ENCODE measurements at regions not wholly inside any gene's neighbourhood (a gene's known extent, or its start where the extent isn't known, plus 50 kb on each side); places are given as distances from the start of the nearest gene placed in this dataset.

- Histone ChIP-seq H3K9me3 (ENCODE audit: low read depth, low read length, poor library complexity, severe bottlenecking) (no peaks in the 10 kb centered on the region), H3K36me3 (ENCODE audit: insufficient read depth, low read length, poor library complexity, severe bottlenecking) (no peaks in the 10 kb centered on the region), H3K27ac (ENCODE audit: low read depth, low read length, poor library complexity, severe bottlenecking) (no peak overlapping the region), H3K27me3 (replicated peaks; ENCODE audit: insufficient read depth, low read depth, low read length, poor library complexity) (no peaks in the 10 kb centered on the region), H3K4me3 (ENCODE audit: low read depth, low read length, poor library complexity, severe bottlenecking) (no peak overlapping the region), H3K4me1 (ENCODE audit: insufficient read depth, low read length, poor library complexity, severe bottlenecking) (no peaks in the 10 kb centered on the region)
- intact Hi-C loops (cut with micrococcal nuclease; ENCODE audit: unreplicated experiment): no loop called here
- no peak for TF ChIP-seq EZH2 (IDR thresholded peaks at IDR 0.05; ENCODE audit: borderline replicate concordance, low read depth, low read length, poor library complexity, severe bottlenecking)
- TF ChIP-seq CTCF (conservative IDR thresholded peaks at IDR 0.05; ENCODE audit: low read depth, low read length): no peak
- POLR2A ChIA-PET (ENCODE audit: low non-redundant PET): no interaction called here
- BruUV-seq (replicated peaks): no TSS peak
- CTCF ChIA-PET: no interaction called here
- DNase-seq (ENCODE audit: low spot score): no peak
These were observed 851.3 kb upstream of the KCND2 start for GRCh38 chr7:119421657-119422056.

- H3K4me3 ChIP-seq (ENCODE audit: low read depth, low read length, poor library complexity, severe bottlenecking): no peak overlapping the region
- H3K4me1 ChIP-seq (ENCODE audit: insufficient read depth, low read length, poor library complexity, severe bottlenecking): no peaks in the 10 kb centered on the region
- BruUV-seq (replicated peaks): no TSS peak
- CTCF ChIA-PET: no interaction called here
- H3K9me3 ChIP-seq (ENCODE audit: low read depth, low read length, poor library complexity, severe bottlenecking): no peaks in the 10 kb centered on the region
- no peak overlapping the region for H3K27ac ChIP-seq (ENCODE audit: low read depth, low read length, poor library complexity, severe bottlenecking)
- H3K36me3 ChIP-seq (ENCODE audit: insufficient read depth, low read length, poor library complexity, severe bottlenecking): no peaks in the 10 kb centered on the region
- POLR2A ChIA-PET (ENCODE audit: low non-redundant PET): no interaction called here
- intact Hi-C loops (cut with micrococcal nuclease; ENCODE audit: unreplicated experiment): no loop called here
- DNase-seq (ENCODE audit: low spot score): no peak
- TF ChIP-seq CTCF (conservative IDR thresholded peaks at IDR 0.05; ENCODE audit: low read depth, low read length): no peak
- no peak for TF ChIP-seq EZH2 (IDR thresholded peaks at IDR 0.05; ENCODE audit: borderline replicate concordance, low read depth, low read length, poor library complexity, severe bottlenecking)
- no peaks in the 10 kb centered on the region for H3K27me3 ChIP-seq (replicated peaks; ENCODE audit: insufficient read depth, low read depth, low read length, poor library complexity)
These were observed 836.1 kb upstream of the KCND2 start for GRCh38 chr7:119436882-119437281.

GRCh38 chr7:119438315-119438714 lies 834.7 kb upstream of the KCND2 start:
- DNase-seq (ENCODE audit: low spot score): no peak
- intact Hi-C loops (cut with micrococcal nuclease; ENCODE audit: unreplicated experiment): no loop called here
- H3K27me3 ChIP-seq (replicated peaks; ENCODE audit: insufficient read depth, low read depth, low read length, poor library complexity): no peaks in the 10 kb centered on the region
- no peaks in the 10 kb centered on the region for H3K36me3 ChIP-seq (ENCODE audit: insufficient read depth, low read length, poor library complexity, severe bottlenecking)
- no peak overlapping the region for H3K4me3 ChIP-seq (ENCODE audit: low read depth, low read length, poor library complexity, severe bottlenecking)
- TF ChIP-seq EZH2 (IDR thresholded peaks at IDR 0.05; ENCODE audit: borderline replicate concordance, low read depth, low read length, poor library complexity, severe bottlenecking) (no peak), CTCF (conservative IDR thresholded peaks at IDR 0.05; ENCODE audit: low read depth, low read length) (no peak)
- CTCF ChIA-PET: no interaction called here
- no peak overlapping the region for H3K27ac ChIP-seq (ENCODE audit: low read depth, low read length, poor library complexity, severe bottlenecking)
- POLR2A ChIA-PET (ENCODE audit: low non-redundant PET): no interaction called here
- H3K4me1 ChIP-seq (ENCODE audit: insufficient read depth, low read length, poor library complexity, severe bottlenecking): no peaks in the 10 kb centered on the region
- BruUV-seq (replicated peaks): no TSS peak
- no peaks in the 10 kb centered on the region for H3K9me3 ChIP-seq (ENCODE audit: low read depth, low read length, poor library complexity, severe bottlenecking)

All from A673 (cell line).